ENCODE measurements at regions not wholly inside any gene's neighbourhood (a gene's known extent, or its start where the extent isn't known, plus 50 kb on each side); places are given as distances from the start of the nearest gene placed in this dataset.
"Not testable (repeated sequence)": the region's sequence is repeated elsewhere in the genome, so short reads cannot be mapped to it uniquely, and the experiment has no call there.

DNA sequence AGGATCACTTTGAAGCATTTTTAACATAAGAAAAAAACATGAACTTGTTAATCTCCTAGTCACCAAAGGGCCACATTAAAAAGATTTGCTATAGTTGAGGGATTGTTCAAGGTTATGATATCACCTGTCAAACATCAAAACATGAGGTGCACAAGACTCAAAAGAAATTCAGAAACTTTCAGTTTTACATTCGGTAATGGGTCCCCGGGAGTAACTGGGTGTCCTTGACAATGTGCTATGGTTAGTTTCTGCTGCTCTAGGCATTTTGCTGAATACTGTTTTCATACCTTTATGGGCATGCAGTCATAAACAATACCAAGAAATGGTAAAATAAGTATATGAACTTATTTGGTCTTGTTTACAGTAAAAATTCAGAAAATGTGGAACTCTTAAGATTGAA, 92.8 kb upstream of the EDIL3 start:
- no peak for DNase-seq

DNA sequence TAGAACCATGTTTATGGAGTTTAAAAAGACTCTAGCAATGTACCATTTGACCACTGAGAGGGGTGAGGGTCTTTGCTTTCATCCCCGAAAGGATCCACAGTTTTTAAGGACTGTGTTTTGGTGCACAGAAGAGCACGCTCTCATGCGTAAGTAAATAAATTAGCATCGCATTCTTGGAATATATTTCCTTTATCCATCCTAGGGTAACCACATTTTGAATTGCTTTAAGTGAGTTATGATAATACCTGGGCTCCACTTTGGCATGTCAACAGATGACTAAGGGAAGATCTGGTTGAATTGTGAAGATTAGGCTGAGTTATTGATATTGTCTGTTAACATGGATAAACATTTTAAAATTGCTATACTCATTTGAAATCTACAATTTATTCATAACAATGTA, 89.4 kb upstream of the EDIL3 start:
- no peak for DNase-seq

DNA sequence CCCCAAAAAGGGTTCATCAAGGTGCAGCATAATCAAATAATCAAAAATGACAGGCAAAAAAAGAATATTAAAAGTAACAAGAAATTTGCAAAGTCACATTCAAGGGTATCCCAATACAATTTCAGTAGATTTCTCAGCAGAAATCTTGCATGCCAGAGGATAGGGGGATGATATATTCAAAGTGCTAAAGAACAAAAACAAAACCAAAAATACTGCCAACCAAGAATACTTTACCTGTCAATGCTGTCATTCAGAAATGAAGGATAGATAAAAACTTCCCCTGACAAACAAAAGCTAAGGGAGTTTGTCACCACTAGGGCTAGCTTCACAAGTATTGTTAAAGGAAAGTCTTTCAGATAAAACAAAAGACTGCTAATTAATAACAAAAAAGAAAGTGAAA, 68.7 kb upstream of the EDIL3 start:
- DNase-seq = no peak

DNA sequence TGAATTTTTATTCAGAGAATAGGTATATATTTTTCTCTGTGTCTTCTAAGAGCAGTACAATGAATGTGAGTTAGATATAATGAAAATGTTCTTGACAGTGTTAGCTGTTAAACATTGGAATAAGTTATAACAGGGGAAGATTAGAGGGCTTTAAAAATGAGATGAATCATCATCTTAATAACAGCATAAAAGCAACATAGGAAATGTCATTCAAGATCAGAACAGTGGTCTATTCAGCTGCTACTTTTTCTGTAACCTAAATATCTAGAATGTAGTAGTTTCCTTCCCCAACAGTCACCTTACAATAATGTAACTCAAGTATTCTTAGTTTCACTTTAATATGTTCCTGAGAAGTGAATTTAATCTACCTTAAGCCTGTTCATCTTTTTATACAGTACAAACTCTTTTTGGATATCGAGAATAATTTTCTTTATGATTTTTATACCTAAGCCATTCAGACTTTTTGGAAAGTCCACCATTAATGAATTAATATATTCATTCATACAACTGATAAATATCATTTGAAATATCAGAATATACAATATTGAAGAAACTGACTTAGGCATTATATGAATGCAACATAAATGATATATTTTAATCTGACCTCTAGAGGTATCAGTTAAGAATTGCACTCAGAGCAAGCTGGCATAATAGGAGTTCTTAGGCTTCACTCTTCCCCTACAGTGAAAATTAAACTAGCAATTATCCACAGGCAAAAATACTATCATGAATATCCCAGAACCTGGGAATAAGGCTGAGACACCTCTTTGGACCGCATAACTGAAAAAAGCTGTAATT, 66.1 kb upstream of the EDIL3 start:
- DNase-seq = no peak

DNA sequence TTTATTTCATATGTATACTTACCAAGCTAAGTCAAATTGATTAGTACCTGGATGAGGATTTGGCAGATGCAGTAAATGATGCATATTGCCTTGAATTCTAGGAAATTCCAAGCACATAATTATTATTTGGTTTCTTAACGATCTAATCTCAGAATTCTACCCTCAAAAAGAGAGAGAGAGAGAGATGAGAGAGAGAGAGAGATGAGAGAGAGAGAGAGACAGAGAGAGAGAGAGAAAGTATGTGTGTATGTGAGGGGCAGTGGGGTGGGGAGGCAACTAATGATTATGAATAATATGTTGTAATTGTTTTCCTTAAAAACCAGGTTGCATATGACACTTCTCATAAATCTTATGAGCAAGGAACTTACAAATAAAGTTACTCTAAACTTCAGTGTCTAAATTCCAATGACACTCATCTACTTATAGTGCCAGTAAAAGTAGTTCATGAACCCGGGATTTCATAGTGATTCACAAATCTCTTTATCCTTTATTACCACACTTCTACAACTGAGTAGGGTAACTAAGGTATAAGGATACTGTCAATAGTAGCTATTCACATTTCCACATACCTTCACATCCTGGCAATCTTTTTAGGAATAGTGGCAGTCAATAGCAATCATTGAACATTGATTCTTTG, 60.5 kb upstream of the EDIL3 start:
- DNase-seq = no peak

DNA sequence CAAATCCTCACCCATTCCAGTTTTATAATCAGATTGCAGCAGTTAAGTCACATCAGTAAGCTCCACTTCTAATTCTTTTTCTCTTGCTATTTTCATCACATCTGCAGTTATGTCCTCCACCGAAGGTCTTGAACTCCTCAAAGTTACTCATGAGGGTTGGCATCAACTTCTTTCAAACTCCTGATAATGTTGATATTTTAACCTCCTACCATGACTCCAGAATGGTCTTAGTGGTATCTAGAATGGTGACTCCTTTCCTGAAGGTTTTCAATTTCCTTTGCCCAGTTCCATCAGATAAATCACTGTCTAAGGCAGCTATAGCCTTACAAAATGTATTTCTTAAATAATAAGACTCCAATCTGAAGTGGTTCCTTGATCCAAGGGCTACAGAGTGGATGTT, 53.8 kb upstream of the EDIL3 start:
- no peak for DNase-seq

DNA sequence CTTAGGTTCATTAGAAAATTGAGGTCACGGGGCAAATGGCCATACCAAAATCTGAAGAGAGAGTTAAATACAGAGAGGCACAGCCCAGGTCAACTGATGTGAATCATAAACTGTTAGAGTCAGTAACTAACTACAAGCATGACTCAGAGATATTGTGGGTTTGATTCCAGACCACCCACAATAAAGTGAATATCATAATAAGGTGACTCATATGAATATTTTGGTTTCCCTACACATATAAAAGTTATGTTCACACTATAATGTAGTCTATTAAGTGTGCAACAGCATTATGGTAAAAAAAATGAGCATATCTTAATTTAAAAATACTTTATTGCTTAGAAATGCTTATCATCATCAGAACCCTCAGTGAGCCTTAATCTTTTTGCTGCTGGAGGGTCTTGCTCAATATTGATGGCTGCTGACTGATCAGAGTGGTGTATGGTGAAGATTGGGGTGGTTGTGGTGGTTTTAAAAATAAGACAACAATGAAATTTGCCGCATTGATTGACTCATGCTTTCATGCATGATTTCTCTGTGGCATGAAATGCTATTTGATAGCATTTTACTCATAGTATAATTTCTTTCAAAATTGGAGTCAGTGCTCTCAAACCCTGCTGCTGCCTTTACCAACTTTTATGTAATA, 53.1 kb upstream of the EDIL3 start:
- no peak for DNase-seq

DNA sequence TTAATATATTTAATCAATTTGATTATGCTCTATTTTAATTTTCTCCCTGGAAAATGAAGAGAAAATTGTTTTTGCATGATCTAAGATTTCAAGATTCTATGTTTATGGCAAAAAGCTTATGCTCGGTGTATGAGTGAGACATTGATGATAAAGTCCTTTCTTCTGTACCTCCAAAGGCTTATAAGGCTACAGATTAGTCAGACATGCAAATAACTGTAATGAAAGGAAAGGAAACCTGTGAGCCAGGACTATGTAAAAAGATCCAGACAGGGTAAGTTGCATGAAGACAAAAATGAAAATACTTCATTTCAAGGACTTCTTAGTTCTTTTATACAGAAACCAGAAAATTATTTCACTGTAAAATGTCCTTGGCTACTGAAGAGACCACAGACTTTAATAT, 52.2 kb upstream of the EDIL3 start:
- DNase-seq = no peak

DNA sequence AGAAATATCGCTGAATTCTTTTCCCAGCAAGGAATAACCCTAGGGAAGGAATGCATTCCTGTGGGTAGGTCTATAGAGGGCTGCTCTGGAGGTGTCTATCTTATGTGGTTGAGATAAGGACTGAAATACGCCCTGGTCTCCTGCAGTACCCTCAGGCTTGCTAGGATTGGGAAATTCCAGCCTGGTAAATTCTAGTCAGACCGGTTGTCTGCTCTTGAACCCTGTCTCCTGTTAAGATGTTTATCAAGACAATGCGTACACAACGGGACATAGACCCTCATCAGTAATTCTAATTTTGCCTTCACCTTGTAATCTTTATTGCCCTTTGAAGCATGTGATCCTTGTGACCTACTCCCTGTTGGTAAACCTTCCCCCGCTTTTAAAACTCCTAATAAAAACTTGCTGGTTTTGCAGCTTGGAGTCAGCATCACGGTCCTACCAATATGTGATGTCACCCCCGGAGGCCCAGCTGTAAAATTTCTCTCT, 51.2 kb upstream of the EDIL3 start:
- not testable (repeated sequence) for DNase-seq

Data from right hindlimb (tissue), 1 donor.